ENCODE measurements at regions not wholly inside any gene's neighbourhood (a gene's known extent, or its start where the extent isn't known, plus 50 kb on each side); places are given as distances from the start of the nearest gene placed in this dataset.

- no peaks in the 10 kb centered on the region for H3K36me3 ChIP-seq
- H3K9me3 ChIP-seq: no peaks in the 10 kb centered on the region
- H3K27me3 ChIP-seq: no peaks in the 10 kb centered on the region
- in situ Hi-C loops (cut with MboI; ENCODE audit: low pct_ligation_motif_present in 1 of 4, low pct_unique_long_range_greater_than_20kb in 1 of 4, low sequenced_read_pairs in 3 of 4) (loop anchor here in 1 of 4 donors (25.0 kb wide), 2 partner anchors 159 to 284 kb away; partner anchors contain the start of genes CD47 and IFT57), intact Hi-C loops (cut with DNase I; ENCODE audit: low total_unique reads) (no loop called here)
- peak overlapping the region; percentile 30 to 63 (median 48) for H3K4me3 ChIP-seq
- peaks cover 4 to 13% (median 8%) of the 10 kb centered on the region in 4 donors for H3K4me1 ChIP-seq
- peak; percentile 8 for DNase-seq
- no peak overlapping the region for H3K27ac ChIP-seq
- 10 to 18% methylated on average over 3 to 8 of the region's 8 CpGs for WGBS, 2 donors (ENCODE audit: low coverage in 1 of 2)
- TF ChIP-seq CTCF (IDR thresholded peaks at IDR 0.05) (no peak), POLR2AphosphoS5 (IDR thresholded peaks at IDR 0.05) (no peak), POLR2A (IDR thresholded peaks at IDR 0.05) (no peak), EP300 (IDR thresholded peaks at IDR 0.05; ENCODE audit: low read depth) (no peak)
These were observed 162.8 kb downstream of the CD47 start for GRCh38 chr3:107928084-107928445.

- H3K27me3 ChIP-seq: no peaks in the 10 kb centered on the region
- intact Hi-C loops (cut with DNase I; ENCODE audit: low total_unique reads): no loop called here
- peak; percentile 71 for DNase-seq
- in situ Hi-C loops (cut with MboI; ENCODE audit: low pct_ligation_motif_present in 1 of 4, low pct_unique_long_range_greater_than_20kb in 1 of 4, low sequenced_read_pairs in 3 of 4): loop anchor here in 1 of 4 donors (25.0 kb wide), 2 partner anchors 160 to 285 kb away; partner anchors contain the start of genes CD47 and IFT57
- H3K4me1 ChIP-seq: peaks cover 4 to 13% (median 8%) of the 10 kb centered on the region in 4 donors
- WGBS, 2 donors (ENCODE audit: low coverage in 1 of 2): 2 to 20% methylated on average over 6 to 55 of the region's 55 CpGs
- TF ChIP-seq EP300 (IDR thresholded peaks at IDR 0.05; ENCODE audit: low read depth) (no peak), CTCF (IDR thresholded peaks at IDR 0.05) (peak; percentile 82 to 95 (median 85))
- H3K9me3 ChIP-seq: no peaks in the 10 kb centered on the region
- no peak overlapping the region for H3K27ac ChIP-seq
- H3K4me3 ChIP-seq: peak overlapping the region; percentile 30 to 63 (median 48)
- H3K36me3 ChIP-seq: no peaks in the 10 kb centered on the region
These were observed 163.3 kb downstream of the CD47 start for GRCh38 chr3:107927361-107928083.

- no peaks in the 10 kb centered on the region for H3K27me3 ChIP-seq
- intact Hi-C loops (cut with DNase I; ENCODE audit: low total_unique reads) (no loop called here), in situ Hi-C loops (cut with MboI; ENCODE audit: low pct_ligation_motif_present in 1 of 4, low pct_unique_long_range_greater_than_20kb in 1 of 4, low sequenced_read_pairs in 3 of 4) (loop anchor here in 1 of 4 donors (25.0 kb wide), 2 partner anchors 161 to 286 kb away; partner anchors contain the start of genes CD47 and IFT57)
- H3K4me1 ChIP-seq: peaks cover 4 to 13% (median 8%) of the 10 kb centered on the region in 4 donors
- DNase-seq: no peak
- H3K27ac ChIP-seq: no peak overlapping the region
- no peaks in the 10 kb centered on the region for H3K36me3 ChIP-seq
- H3K9me3 ChIP-seq: no peaks in the 10 kb centered on the region
- H3K4me3 ChIP-seq: no peak overlapping the region
- TF ChIP-seq EP300 (IDR thresholded peaks at IDR 0.05; ENCODE audit: low read depth) (no peak), POLR2AphosphoS5 (IDR thresholded peaks at IDR 0.05) (no peak), CTCF (IDR thresholded peaks at IDR 0.05) (no peak), POLR2A (IDR thresholded peaks at IDR 0.05) (no peak)
- 89 to 97% methylated on average over 5 of the region's 5 CpGs for WGBS, 2 donors (ENCODE audit: low coverage in 1 of 2)
These were observed 165.0 kb downstream of the CD47 start for GRCh38 chr3:107925851-107926250.

GRCh38 chr3:107921038-107921437, 169.8 kb downstream of the CD47 start:
- Histone ChIP-seq H3K4me1 (no peaks in the 10 kb centered on the region), H3K9me3 (no peaks in the 10 kb centered on the region), H3K36me3 (no peaks in the 10 kb centered on the region), H3K27ac (no peak overlapping the region), H3K4me3 (no peak overlapping the region), H3K27me3 (peaks cover 5% of the 10 kb centered on the region)
- intact Hi-C loops (cut with DNase I; ENCODE audit: low total_unique reads) (no loop called here), in situ Hi-C loops (cut with MboI; ENCODE audit: low pct_ligation_motif_present in 1 of 4, low pct_unique_long_range_greater_than_20kb in 1 of 4, low sequenced_read_pairs in 3 of 4) (no loop called here)
- TF ChIP-seq POLR2AphosphoS5 (IDR thresholded peaks at IDR 0.05) (no peak), EP300 (IDR thresholded peaks at IDR 0.05; ENCODE audit: low read depth) (no peak), CTCF (IDR thresholded peaks at IDR 0.05) (no peak), POLR2A (IDR thresholded peaks at IDR 0.05) (no peak)
- 81 to 100% methylated on average over 1 of the region's 1 CpG for WGBS, 2 donors (ENCODE audit: low coverage in 1 of 2)
- no peak for DNase-seq

Measured in transverse colon (tissue), 4 donors.